Gastrocnemius medialis (tissue), 4 donors: ENCODE measurements at regions not wholly inside any gene's neighbourhood (a gene's known extent, or its start where the extent isn't known, plus 50 kb on each side); places are given as distances from the start of the nearest gene placed in this dataset.

Experiments
- CTCF ChIP-seq, 5 experiments: fragments of 450-650 bp in 3 of 5; fragments of 200-600 bp in 2 of 5; sonication (generic) in 2 of 5; IDR thresholded peaks in 4 of 5; conservative IDR thresholded peaks in 1 of 5; 1 replicate in 4 of 5; 2 replicates in 1 of 5; pipeline ENCODE4 v1.5.1; 2016 to 2019; ENCODE audit warnings: antibody characterized with exemption in 5 of 5, mild to moderate bottlenecking in 3 of 5, moderate library complexity in 3 of 5
- POLR2A ChIP-seq, 2 donors: fragments of 450-650 bp; IDR thresholded peaks; one replicate each; pipeline ENCODE4 v1.6.1; 2017; ENCODE audit warnings: antibody characterized with exemption in 2 of 2, mild to moderate bottlenecking in 2 of 2, moderate library complexity in 2 of 2

- TF ChIP-seq POLR2A (IDR thresholded peaks at IDR 0.05) (no peak), CTCF (IDR thresholded peaks at IDR 0.05 in 4 of 5, conservative IDR thresholded peaks at IDR 0.05 in 1 of 5) (peak; percentile 26 to 76 (median 66))
These were observed 70.7 kb upstream of the E2F8 start for GRCh38 chr11:19311308-19312030.
